ENCODE measurements at regions not wholly inside any gene's neighbourhood (a gene's known extent, or its start where the extent isn't known, plus 50 kb on each side); places are given as distances from the start of the nearest gene placed in this dataset.
"Not testable (repeated sequence)": the region's sequence is repeated elsewhere in the genome, so short reads cannot be mapped to it uniquely, and the experiment has no call there.

DNA sequence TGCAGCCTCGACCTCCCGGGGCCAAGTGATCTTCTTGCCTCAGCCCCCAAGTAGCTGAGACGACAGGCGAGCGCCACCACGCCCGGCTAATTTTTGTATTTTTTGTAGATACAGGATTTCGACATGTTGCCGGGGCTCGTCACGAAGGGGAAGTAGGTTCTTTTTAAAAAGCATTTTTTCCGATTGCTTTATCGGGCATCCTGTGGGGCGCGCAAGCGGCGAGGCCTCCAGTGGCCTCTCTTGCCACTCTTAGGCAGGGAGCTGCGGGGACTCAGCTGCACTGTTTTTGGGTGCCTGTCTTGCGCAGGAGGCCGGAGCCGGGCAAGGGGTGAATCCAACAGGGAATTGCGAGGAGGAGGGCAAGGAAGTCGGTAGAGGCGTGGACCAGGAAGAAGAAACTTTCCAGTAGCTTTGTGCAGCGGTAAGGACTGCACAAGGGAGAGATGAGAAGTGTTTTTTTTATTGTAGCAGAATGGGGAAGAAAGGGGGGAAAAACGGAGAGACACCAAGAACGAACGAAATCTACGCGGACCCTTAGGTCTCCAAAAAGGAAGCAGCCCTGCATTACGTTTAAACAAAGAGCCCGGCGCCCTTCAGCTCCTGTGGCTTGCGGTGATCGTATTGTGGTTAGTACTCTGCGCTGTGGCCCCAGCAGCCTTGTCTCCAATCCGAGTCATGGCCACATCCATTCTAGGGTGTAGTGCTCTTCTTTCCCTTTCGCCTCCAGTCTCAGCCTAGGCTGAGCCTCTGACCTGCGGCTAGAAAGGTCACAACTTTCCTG is 164.8 kb downstream of the PPIAL4G start:
- DNase-seq (ENCODE audit: low read depth in 2 of 2, low spot score in 1 of 2), result peak in 1 of 2 donors; percentile 28

DNA sequence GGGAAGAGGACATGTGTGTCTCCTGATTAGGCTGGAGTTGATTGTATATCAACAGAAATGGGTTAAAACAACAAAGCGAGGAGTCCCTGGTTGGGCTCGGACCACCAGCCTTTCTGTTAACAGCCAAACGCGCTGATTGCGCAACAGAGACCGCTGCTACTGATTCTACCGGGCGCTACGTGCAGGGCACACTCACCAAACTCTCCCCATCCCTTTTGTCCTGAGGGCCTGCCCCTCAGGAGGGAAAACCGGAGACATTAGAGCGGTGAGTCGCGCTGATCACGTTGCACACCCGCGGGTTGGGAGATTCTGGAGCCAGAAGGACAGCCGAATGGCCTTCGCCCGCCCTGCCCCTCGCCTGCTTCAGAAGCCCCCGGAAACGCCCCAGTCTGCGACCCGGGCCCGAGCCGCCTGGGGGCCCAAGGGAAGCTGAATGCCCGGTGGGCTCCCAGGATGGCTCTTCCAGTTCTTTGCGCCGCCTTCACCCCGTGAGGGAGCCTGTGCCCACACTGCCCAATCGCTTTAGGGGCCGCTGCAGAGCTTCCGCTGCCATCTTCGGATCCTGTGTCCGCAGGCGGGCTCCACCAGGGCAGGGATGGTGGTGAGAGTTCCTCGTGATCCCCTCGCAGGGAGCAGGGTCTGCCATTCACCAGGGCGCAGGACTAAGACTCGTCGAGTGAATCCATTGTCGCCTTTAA is 165.4 kb upstream of the NBPF11 start:
- no peak for DNase-seq (ENCODE audit: low read depth in 2 of 2, low spot score in 1 of 2)

DNA sequence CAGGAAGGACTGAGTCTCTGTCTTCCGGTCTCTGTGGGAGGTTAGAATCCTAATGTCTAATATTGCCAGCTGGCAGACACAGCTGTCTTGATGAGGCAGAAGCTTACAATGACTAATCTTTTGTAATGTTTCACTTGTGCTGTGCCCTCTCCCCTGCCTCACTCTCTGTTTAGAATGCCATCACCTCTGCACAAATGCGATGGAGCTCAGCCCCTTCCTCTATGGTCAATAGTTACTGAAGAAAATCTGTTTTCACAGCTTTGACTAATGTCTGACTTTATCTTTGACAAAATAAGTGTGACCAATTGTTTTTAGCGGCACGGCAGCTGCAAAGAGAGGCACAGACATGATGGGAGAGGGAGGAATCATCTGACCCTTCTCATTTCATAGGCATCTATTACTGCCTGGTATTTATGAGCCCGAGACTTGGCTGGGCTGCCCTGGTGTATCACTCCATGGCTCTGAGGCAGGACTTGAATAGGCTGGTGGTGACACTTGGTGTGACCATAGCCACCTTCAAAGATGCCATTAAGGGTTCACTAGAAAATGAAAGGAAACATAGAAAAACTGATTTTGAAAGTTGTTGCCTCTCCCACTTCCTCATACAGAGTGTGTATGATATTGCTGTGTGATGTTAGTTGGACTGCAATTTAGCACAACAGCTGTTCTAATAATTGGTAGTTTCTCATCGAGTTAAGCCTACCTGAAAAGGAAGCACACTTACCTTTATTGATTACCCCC is 163.2 kb upstream of the NBPF11 start:
- no peak for DNase-seq (ENCODE audit: low read depth in 2 of 2, low spot score in 1 of 2)

DNA sequence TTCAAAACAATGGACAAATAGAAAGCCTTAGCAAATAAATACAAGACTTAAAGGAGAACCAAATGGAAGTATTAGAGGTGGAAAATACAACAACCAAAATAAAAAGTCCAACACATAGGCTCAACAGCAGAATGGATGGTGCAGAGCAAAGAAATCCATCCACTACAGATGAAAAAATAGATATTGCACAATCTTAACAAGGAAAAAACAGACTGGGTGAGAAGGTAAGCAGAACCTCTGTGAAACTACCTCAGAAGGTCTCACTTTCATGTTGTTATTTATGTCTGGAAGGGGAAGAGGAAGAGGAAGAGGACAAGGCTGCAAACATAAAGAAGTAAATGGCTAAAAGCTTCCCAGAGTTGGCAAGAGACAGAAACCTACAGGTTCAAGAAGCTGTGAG is 158.7 kb upstream of the NBPF11 start:
- no peak for DNase-seq (ENCODE audit: low read depth in 2 of 2, low spot score in 1 of 2)

DNA sequence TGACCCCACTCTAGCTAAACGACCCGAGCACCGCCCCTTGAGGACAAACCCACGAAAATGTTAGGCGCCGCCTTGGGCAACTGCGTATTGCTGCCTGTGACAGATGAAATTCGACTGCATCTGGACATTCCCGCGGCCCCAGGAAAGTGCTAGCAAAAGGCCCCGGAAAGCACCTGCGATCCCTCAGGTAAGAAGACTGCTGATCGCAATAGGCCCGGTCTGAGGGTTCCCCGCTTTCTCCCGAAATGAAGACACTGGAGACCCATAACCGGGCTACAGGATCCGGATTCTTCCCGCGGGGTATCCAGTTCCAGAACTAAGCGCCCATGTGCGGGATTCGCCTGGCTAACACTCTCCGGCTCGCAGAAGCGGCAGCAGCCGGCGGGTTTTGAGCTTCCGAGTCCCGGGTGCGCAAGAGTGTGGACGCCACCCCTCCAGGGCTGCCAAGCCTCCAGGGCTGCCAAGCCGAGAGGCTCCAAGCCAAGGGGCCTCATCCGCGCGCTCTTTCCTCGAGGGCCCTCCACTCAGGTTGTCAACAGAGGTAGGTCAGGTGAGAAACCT is 157.9 kb upstream of the NBPF11 start:
- no peak for DNase-seq (ENCODE audit: low read depth in 2 of 2, low spot score in 1 of 2)

DNA sequence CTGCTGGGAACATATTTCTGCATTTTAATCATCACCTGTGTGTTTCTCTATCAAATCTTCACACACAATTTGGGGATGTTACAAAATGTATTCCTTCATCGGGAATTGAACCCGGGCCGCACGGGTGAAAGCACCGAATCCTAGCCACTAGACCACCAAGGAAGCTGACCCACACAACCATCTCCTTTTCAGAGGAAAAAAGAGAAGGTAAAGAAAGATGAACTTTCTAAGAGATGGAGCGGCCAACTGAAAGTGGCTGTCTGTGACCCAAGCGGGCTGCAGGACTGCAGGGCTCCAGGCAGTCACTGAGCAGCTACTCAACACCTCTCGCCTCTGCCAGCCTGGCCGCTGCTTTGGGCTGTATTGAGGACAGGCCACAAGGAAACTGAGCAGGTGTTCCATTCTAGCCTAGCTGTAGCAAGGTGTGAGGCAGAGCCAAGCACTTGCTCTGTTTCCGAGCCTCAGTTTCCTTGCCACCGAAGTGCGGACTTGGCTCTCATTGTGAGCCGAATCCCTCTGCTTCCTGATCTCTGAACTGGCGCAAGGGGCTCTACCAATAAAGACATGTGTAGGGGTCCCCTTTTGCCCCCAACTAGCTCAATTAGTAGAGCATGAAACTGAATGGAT is 156.9 kb upstream of the NBPF11 start:
- DNase-seq (ENCODE audit: low read depth in 2 of 2, low spot score in 1 of 2), result no peak

DNA sequence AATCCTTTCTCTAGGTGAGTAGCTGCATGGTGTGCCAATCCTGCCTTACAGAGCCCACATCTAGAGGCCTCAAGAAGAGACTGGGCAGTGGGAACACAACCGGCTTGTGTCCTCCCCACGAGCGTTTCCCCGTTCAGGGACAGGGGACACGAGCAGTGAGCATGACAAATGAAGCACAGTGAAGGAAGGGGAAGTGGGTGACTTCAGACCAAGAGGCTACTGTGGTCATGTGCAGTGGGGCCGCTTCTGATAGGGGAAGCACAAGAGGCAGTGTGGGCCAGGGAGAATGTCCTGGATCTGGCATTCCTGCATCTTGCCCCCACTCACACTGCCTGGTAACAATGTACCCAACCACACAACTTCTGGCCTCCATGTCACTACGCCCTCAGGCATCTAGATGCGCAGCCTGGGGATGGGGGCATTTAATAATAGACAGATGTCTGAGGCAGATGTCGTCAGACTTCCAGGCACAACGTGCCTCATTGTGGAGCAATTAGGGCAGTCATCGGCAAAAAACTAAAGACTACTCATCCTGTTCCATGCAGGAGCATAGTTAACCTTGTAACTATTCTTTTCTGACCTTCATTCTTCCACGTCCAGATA is 155.6 kb upstream of the NBPF11 start:
- no peak for DNase-seq (ENCODE audit: low read depth in 2 of 2, low spot score in 1 of 2)

DNA sequence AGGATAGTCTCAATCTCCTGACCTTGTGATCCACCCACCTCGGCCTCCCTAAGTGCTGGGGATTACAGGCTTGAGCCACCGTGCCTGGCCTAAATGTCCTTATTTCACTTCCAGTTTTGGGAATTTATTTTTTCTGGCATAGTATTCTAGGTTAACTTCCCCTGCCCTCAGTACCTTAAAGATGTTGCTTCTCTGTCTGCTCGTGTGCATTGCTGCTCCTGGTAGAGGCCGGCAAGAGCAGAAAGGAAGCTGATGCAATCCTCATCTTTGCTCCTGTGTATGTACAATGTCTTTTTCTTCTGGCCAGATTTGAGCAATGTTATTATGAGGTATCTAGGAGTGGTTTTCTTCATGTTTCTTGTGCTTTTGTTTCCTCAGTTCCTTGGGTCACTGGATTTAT is 152.9 kb upstream of the NBPF11 start:
- DNase-seq (ENCODE audit: low read depth in 2 of 2, low spot score in 1 of 2), result not testable (repeated sequence)

DNA sequence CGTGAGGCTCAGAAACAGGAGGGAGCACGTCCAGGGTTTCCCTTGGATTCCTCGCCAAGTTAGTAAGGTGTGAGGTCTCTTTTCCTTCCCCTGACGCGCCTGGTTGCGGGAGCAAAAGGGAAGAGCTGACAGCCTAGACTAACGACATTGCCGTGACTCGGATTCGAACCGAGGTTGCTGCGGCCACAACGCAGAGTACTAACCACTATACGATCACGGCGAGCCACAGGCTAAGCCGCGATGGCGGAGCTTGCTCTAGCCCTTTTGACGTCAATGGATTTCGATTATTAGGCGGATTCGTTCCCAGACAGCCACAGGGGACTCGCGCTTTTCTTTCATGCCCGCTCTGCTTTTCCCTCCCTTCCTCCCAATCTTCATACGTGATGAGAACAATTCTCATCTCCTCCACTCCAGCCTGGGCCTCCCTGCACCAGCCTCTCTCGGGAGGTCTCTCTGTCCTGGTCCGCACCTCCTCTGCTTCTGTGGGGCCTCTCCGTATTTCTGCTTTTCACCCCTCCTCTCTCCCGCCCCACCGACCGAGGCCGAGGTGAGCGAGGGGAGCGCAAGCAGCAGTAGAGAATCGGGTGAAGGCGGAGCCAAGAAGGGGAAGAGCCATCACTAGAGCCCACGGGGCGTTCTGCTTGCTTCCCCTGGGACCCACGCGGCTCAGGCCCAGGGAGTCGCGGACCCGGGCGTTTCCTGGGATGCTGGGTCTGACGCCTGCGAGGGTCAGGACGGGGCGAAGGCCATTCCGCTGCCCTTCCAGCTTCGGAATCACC is 150.7 kb upstream of the NBPF11 start:
- DNase-seq (ENCODE audit: low read depth in 2 of 2, low spot score in 1 of 2), result not testable (repeated sequence)

DNA sequence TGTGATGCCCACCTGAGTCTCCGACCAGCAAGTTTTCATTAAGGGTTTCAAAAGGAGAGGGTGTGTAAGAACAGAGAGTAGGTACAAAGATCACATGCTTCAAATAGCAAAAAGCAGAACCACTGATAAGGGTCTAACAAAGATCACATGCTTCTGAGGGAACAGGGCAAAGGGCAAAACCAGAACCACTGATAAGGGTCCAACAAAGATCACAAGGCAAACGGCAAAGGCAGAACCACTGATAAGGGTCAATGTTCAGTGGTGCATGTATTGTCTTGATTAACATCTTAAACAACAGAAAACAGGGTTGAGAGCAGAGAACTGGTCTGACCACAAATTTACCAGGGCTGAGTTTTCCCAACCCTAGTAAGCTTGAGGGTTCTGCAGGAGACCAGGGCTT is 145.8 kb upstream of the NBPF11 start:
- DNase-seq (ENCODE audit: low read depth in 2 of 2, low spot score in 1 of 2), result not testable (repeated sequence)

DNA sequence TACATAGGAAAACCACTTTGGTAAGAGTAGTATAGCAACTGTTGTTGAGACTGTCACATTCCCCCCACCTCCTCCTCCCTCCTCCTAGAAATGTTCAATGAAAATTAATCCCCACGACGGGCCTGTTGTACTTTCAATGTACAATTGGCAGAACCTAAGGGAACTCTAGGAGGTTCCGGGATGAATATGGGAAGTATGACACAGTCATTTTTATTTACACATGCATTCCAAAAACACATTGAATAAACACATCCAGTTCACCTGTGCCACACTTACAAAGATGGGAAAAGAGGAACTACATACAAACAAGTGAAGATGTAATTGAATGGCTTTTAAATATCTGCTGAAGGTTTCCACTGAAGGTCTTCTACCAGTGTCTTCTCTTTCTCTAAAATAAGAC is 144.4 kb upstream of the NBPF11 start:
- DNase-seq (ENCODE audit: low read depth in 2 of 2, low spot score in 1 of 2), result no peak

DNA sequence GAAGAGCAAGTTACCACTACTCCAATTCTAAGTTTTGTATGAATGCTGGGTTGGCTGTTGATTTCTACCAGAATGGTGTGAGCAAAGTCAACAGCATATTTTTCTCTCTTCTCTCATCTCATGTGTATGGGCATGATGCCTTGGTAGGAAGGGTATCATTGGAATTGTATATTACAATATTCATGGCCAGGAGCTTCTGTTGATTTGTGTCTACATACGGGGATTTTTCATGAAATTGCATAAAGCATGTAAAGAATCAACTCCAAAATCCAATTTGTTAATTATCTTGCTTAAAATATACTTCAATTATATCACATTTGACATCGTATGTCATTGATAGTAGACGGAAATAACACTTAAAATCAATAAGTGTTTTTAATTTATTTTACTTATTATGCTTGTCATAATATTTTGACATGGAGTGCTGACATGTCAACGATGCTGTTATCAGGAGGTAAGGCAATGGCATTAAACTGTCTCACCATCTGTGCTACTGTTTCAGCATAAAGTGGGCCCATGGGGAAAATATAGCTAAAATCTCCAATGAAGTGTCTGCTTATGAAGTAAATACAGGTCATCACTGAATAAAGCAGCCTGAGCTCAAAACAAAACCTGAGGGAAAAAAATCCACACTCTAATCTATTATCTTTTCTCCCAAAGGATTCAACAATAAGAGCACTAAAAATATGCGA is 142.2 kb upstream of the NBPF11 start:
- no peak for DNase-seq (ENCODE audit: low read depth in 2 of 2, low spot score in 1 of 2)

DNA sequence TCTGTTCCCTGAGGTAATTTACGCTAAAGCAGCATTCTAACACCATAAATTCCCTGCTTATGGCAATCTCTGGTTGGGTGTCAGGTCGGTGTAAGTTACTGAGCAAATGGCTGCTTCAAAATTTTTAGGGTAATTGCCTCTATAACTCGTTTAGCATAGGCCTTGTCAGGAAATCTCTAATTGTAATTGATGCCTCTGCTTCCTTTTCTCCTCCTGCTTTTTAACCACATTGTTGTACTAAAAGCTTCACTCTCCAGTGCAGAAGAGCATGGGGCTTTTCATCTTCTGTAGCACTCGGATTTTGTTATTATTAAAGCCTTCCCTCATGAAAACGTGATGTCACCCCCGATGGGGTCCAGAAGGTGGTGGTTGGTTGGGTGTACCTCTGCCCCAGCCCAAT is 141.6 kb upstream of the NBPF11 start:
- DNase-seq (ENCODE audit: low read depth in 2 of 2, low spot score in 1 of 2), result no peak

DNA sequence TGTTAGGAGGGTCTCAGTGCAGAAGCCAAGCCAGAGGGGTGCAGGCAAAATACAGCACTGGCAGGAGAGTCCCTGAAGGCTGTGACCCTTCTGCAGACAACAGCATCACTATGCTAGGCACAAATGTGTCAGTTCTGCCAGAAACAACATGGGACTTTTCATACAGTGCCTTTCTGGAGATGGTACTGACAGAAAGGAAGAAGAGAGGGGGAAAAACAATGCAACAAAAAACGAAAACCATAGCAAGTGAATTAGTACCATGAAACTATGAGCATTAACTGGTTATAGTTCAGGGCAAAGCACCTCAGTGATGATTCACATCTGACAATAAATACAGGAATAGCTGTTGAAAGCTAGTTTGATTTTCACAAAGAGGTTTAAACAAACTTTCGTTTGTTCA is 140.8 kb upstream of the NBPF11 start:
- DNase-seq (ENCODE audit: low read depth in 2 of 2, low spot score in 1 of 2), result no peak

DNA sequence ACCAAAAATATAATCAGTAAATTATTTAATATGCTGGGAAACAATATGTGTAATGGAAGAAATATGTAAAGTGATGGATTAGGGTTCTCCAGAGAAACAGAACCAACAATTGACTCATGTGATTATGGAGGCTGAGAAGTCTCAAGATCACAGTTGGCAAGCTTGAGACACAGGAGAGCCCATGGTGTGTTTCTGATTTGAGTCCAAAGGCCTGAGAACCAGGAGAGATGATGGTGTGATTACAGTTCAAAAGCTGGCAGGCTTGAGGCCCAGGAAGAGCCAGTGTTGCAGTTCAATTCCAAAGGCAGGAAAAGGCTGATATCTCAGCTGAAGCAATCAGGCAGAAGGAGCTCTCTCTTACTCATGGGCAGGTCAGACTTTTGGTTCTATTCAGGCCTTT is 138.8 kb upstream of the NBPF11 start:
- no peak for DNase-seq (ENCODE audit: low read depth in 2 of 2, low spot score in 1 of 2)

DNA sequence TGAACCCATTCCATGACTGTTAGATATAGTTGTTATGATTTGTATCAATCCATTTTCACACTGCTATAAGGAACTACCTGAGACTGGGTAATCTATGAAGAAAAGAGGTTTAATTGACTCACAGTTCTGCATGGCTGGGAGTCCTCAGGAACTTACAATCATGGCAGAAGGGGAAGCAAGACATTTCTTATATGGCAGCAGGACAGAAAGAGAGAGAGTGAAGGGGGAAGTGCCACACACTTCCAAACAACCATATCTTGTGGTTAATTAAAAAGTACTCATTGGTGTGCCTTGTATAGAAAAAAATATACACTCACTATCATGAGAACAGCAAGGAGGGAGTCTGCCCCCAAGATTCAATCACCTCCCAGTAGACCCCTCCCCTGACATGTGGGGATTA is 137.6 kb upstream of the NBPF11 start:
- no peak for DNase-seq (ENCODE audit: low read depth in 2 of 2, low spot score in 1 of 2)

DNA sequence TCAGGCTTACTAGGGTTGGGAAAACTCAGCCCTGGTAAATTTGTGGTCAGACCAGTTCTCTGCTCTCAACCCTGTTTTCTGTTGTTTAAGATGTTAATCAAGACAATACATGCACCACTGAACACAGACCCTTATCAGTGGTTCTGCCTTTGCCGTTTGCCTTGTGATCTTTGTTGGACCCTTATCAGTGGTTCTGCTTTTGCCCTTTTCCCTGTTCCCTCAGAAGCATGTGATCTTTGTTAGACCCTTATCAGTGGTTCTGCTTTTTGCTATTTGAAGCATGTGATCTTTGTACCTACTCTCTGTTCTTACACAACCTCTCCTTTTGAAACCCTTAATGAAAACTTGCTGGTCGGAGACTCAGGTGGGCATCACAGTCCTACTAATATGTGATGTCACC is 133.9 kb upstream of the NBPF11 start:
- DNase-seq (ENCODE audit: low read depth in 2 of 2, low spot score in 1 of 2), result not testable (repeated sequence)

DNA sequence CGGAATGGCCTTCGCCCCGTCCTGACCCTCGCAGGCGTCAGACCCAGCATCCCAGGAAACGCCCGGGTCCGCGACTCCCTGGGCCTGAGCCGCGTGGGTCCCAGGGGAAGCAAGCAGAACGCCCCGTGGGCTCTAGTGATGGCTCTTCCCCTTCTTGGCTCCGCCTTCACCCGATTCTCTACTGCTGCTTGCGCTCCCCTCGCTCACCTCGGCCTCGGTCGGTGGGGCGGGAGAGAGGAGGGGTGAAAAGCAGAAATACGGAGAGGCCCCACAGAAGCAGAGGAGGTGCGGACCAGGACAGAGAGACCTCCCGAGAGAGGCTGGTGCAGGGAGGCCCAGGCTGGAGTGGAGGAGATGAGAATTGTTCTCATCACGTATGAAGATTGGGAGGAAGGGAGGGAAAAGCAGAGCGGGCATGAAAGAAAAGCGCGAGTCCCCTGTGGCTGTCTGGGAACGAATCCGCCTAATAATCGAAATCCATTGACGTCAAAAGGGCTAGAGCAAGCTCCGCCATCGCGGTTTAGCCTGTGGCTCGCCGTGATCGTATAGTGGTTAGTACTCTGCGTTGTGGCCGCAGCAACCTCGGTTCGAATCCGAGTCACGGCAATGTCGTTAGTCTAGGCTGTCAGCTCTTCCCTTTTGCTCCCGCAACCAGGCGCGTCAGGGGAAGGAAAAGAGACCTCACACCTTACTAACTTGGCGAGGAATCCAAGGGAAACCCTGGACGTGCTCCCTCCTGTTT is 128.9 kb upstream of the NBPF11 start:
- not testable (repeated sequence) for DNase-seq (ENCODE audit: low read depth in 2 of 2, low spot score in 1 of 2)

Measured in stimulated activated CD8-positive, alpha-beta memory T cell treated with anti-CD3 and anti-CD28 coated beads, Interleukin-4, amount 100 ng/mL, for 1 hour (primary cell).